HL-60 (cell line): ENCODE measurements at regions not wholly inside any gene's neighbourhood (a gene's known extent, or its start where the extent isn't known, plus 50 kb on each side); places are given as distances from the start of the nearest gene placed in this dataset.

ENCODE experiments used
- CTCF ChIP-seq: IDR thresholded peaks from one replicate; pipeline ENCODE4 v1.5.1; 2011; ENCODE audit warnings: low read length, control low read depth, inconsistent platforms; ENCODE audit not compliant: insufficient read depth
- GABPA ChIP-seq: IDR thresholded peaks from 2 replicates; pipeline ENCODE4 v1.6.1; 2012; ENCODE audit warnings: low read depth
- POLR2AphosphoS5 ChIP-seq: IDR thresholded peaks from 2 replicates; pipeline ENCODE4 v1.6.1; 2012; ENCODE audit warnings: low read depth
- SPI1 ChIP-seq: IDR thresholded peaks from 2 replicates; pipeline ENCODE4 v1.6.1; 2012; ENCODE audit warnings: low read depth, mild to moderate bottlenecking, borderline replicate concordance
- TF ChIP-seq, protein P1 (sequence below): IDR thresholded peaks from 2 replicates; pipeline ENCODE4 v1.6.1; 2012; ENCODE audit warnings: low read depth; ENCODE audit not compliant: insufficient replicate concordance

- TF ChIP-seq POLR2AphosphoS5 = no peak
- TF ChIP-seq CTCF = no peak
- TF ChIP-seq SPI1 = no peak
- TF ChIP-seq, protein P1, sequence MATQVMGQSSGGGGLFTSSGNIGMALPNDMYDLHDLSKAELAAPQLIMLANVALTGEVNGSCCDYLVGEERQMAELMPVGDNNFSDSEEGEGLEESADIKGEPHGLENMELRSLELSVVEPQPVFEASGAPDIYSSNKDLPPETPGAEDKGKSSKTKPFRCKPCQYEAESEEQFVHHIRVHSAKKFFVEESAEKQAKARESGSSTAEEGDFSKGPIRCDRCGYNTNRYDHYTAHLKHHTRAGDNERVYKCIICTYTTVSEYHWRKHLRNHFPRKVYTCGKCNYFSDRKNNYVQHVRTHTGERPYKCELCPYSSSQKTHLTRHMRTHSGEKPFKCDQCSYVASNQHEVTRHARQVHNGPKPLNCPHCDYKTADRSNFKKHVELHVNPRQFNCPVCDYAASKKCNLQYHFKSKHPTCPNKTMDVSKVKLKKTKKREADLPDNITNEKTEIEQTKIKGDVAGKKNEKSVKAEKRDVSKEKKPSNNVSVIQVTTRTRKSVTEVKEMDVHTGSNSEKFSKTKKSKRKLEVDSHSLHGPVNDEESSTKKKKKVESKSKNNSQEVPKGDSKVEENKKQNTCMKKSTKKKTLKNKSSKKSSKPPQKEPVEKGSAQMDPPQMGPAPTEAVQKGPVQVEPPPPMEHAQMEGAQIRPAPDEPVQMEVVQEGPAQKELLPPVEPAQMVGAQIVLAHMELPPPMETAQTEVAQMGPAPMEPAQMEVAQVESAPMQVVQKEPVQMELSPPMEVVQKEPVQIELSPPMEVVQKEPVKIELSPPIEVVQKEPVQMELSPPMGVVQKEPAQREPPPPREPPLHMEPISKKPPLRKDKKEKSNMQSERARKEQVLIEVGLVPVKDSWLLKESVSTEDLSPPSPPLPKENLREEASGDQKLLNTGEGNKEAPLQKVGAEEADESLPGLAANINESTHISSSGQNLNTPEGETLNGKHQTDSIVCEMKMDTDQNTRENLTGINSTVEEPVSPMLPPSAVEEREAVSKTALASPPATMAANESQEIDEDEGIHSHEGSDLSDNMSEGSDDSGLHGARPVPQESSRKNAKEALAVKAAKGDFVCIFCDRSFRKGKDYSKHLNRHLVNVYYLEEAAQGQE = no peak
- TF ChIP-seq GABPA = no peak
Measured at GRCh38 chr4:124276461-124276860, 436.1 kb downstream of the ANKRD50 start.
